Dedifferentiated amniotic fluid mesenchymal stem cell (primary cell): ENCODE measurements at regions not wholly inside any gene's neighbourhood (a gene's known extent, or its start where the extent isn't known, plus 50 kb on each side); places are given as distances from the start of the nearest gene placed in this dataset.
"Not testable (repeated sequence)": the region's sequence is repeated elsewhere in the genome, so short reads cannot be mapped to it uniquely, and the experiment has no call there.

Experiments
- DNase-seq: peaks from one replicate; pipeline ENCODE4 v3.0.0-alpha.2; 2016; ENCODE audit errors: extremely low spot score

GRCh38 chr6:44737829-44738528 is 350.5 kb downstream of the CDC5L start:
- DNase-seq = no peak

- no peak for DNase-seq
These were observed 351.2 kb downstream of the CDC5L start for GRCh38 chr6:44738601-44739146.

GRCh38 chr6:44739181-44739580 is 351.7 kb downstream of the CDC5L start:
- no peak for DNase-seq

GRCh38 chr6:44740566-44741120 is 353.1 kb downstream of the CDC5L start:
- DNase-seq = no peak

GRCh38 chr6:44742201-44742600 is 354.7 kb downstream of the CDC5L start:
- no peak for DNase-seq

- no peak for DNase-seq
These were observed 355.4 kb downstream of the CDC5L start for GRCh38 chr6:44742828-44743372.

- DNase-seq = not testable (repeated sequence)
These were observed 372.6 kb downstream of the CDC5L start for GRCh38 chr6:44760116-44760515.

DNA sequence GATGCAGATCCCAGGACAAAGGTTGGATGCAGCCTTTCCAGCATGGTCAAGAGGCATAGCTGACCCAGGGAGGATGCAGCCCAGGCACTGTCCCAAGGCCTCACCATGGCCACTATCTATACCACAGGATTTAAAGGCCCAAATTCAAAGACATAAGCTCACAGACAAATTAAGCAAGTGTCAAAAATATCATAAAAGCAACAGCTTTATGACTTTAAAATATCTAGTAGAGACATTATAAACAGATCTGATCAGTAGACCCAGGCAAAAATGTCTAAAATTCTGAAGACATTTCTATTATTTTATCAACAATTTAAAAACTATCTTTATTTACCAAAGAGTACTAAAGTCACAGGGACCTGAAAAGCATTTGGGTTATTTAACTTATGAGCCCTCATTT is 373.5 kb downstream of the CDC5L start:
- DNase-seq = no peak

DNA sequence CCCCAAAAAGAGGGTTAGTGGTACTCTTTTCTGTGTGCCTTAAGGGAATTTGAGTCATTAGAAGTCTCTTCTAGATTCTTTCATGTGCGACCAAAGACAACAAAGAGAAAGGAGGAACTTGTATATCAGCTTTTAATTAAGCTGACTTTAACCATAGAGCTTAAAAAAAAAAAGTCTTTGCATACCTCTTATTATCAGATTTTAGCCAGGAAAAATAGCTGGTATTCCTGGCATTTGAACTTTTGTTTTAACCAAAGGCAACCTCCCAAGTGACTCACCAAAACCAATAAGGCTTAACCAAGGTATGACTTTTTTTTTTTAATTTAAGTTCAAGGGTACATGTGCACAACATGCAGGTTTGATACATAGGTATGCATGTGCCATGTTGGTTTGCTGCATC is 375.0 kb downstream of the CDC5L start:
- no peak for DNase-seq

DNA sequence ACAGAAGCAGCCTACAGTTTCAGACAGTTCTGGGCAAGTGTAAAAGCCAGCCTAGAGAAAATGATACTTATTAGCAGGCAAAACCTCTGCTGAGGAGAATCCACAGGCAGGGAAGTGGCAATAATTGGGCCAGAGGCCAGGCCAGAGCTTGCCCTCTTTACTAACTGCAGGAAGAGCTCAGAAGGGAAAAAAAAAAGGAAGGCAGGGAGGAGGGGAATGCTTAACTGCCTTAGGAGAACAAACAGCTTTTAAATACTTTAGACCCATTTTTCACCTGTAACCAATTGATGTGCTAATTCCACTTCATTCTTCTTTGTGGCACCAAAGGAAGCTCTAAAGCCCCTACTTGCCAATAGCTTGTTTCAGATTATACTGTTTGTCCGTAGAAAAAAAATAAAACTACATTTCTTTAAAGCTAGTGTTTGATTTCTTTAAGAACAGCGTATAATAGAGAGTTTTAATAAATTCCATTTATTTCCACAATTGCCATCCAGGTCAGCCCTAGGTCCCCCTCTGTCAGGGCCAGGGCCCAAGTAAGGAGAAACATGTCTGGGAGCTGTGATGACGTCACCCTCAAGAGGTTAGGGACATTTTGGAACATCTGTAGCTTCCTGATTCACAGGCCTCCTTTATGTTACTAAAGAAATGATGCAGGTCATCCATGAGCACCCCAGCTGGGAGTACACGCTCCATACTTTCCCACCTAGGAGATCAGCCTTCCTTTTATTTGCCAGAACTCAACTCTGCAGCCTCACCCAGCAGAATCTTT is 384.3 kb downstream of the CDC5L start:
- no peak for DNase-seq

DNA sequence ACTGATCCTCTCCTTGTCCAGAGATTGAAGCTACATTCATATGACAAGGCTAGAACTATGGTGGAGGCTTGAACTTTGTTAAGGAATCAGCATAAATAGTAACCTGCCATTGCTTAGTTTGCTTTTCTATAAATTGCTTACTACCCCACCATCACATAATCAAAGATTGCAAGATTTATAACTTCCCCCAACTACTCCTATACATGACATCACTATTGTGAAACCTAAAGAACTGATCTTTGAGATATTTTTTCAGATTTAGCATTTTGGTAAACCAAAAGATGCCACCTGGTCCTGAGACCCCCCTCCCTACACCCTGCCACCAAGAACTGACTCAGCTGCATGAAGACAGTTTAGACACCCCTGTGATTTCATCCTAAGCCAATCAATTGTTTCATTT is 385.3 kb downstream of the CDC5L start:
- DNase-seq = no peak

DNA sequence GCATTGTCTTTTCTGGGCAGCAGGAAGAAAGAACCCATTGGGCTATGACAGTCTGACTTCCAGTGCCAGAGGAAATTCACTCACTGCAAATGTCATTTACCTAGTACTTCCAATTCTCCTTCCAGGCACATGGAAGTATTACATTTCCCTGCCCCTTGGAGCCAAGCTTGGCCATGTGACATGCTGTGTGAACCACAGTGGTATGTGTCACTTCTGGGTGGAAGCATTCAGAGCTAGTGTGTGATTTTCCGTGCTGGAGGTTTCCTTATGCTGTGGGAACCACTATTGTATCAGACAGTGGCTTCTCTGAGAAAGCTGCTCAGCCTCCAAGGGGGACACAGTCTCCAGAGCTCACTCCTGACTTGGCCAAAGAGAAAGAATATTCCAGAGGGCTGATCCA is 387.6 kb downstream of the CDC5L start:
- DNase-seq = no peak

- DNase-seq = no peak
These were observed 388.8 kb downstream of the CDC5L start for GRCh38 chr6:44776344-44776743.

- no peak for DNase-seq
These were observed 391.0 kb downstream of the CDC5L start for GRCh38 chr6:44778513-44778912.
